ENCODE measurements at regions not wholly inside any gene's neighbourhood (a gene's known extent, or its start where the extent isn't known, plus 50 kb on each side); places are given as distances from the start of the nearest gene placed in this dataset.

DNA sequence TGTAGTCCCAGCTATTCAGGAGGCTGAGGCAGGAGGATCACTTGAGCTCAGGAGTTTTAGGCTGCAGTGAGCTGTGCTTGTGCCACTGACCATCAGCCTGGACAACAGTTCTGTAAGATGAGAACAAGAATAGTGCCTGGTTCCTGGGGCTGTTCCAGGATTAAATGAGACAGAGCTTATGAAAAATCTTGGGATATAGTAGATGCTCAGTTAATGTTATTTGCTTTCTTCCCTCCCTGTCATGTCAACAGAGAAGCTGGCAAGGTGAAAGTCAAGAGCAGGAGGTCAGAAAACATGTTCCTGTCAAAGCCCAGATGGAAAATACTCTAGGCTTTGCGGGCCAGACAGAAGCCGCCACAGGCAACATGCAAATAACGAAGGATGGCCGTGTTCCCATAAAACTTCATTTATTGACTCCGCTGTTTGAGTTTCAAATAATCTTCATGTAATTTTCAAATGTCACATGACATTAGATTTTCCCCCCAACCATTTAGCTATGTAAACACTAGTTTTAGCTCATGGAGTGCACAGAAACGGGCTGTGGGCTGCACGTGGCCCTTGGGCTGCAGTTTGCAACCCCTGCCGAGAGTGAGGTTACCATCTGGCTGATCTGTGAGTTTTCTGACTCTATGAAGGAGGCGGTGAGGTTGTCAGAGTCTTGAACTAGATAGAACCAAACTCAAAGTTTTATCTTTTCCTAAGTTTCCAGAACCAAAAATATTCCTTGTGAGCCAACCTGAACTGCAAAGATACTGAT is 63.4 kb upstream of the PMEPA1 start:
- H3K4me1 ChIP-seq (ENCODE audit: control insufficient read depth, insufficient read depth, low read length), result no peaks in the 10 kb centered on the region
- no peaks in the 10 kb centered on the region for H4K20me1 ChIP-seq (ENCODE audit: control insufficient read depth, insufficient read depth)
- no peak overlapping the region for H3K4me3 ChIP-seq
- no peak overlapping the region for H3K4me2 ChIP-seq (ENCODE audit: control insufficient read depth, insufficient read depth)
- no peak overlapping the region for H2AFZ ChIP-seq (ENCODE audit: control insufficient read depth, low read depth, low read length)
- ATAC-seq (no peak), FAIRE-seq (no peak), DNase-seq (ENCODE audit: low read depth, low spot score) (no peak)
- H3K79me2 ChIP-seq (ENCODE audit: control insufficient read depth, insufficient read depth, low read length), result no peaks in the 10 kb centered on the region
- ChIA-PET POLR2A (no interaction called here), CTCF (no interaction called here), SMC1A (ENCODE audit: uncharacterized antibody, unreplicated experiment) (interaction anchor here (0.7 to 1.3 kb wide), 3 partner anchors 11 to 94 kb away, joined by 3 read pairs; no protein-coding TSS in a partner anchor), RAD21 (ENCODE audit: unreplicated experiment) (interaction anchor here (1.4 kb wide), 1 partner anchor 93 kb away, joined by 3 read pairs; no protein-coding TSS in a partner anchor)
- no TSS peak for BruUV-seq (replicated peaks)
- TF ChIP-seq HCFC1 (IDR thresholded peaks at IDR 0.05; ENCODE audit: low read length) (no peak), CEBPB (IDR thresholded peaks at IDR 0.05; ENCODE audit: borderline replicate concordance in 1 of 2, low read depth in 2 of 2, low read length in 2 of 2) (no peak), KLF5 (IDR thresholded peaks at IDR 0.05; ENCODE audit: partially characterized antibody) (no peak), STAT3 (IDR thresholded peaks at IDR 0.05; ENCODE audit: low read depth, low read length) (no peak), JUND (IDR thresholded peaks at IDR 0.05; ENCODE audit: low read depth, low read length) (no peak), CBFB (IDR thresholded peaks at IDR 0.05; ENCODE audit: low read depth) (no peak), IKZF2 (IDR thresholded peaks at IDR 0.05) (no peak), ATF3 (IDR thresholded peaks at IDR 0.05; ENCODE audit: borderline replicate concordance, extremely low read depth, low read depth, low read length) (no peak)
- TF ChIP-seq, protein P1, sequence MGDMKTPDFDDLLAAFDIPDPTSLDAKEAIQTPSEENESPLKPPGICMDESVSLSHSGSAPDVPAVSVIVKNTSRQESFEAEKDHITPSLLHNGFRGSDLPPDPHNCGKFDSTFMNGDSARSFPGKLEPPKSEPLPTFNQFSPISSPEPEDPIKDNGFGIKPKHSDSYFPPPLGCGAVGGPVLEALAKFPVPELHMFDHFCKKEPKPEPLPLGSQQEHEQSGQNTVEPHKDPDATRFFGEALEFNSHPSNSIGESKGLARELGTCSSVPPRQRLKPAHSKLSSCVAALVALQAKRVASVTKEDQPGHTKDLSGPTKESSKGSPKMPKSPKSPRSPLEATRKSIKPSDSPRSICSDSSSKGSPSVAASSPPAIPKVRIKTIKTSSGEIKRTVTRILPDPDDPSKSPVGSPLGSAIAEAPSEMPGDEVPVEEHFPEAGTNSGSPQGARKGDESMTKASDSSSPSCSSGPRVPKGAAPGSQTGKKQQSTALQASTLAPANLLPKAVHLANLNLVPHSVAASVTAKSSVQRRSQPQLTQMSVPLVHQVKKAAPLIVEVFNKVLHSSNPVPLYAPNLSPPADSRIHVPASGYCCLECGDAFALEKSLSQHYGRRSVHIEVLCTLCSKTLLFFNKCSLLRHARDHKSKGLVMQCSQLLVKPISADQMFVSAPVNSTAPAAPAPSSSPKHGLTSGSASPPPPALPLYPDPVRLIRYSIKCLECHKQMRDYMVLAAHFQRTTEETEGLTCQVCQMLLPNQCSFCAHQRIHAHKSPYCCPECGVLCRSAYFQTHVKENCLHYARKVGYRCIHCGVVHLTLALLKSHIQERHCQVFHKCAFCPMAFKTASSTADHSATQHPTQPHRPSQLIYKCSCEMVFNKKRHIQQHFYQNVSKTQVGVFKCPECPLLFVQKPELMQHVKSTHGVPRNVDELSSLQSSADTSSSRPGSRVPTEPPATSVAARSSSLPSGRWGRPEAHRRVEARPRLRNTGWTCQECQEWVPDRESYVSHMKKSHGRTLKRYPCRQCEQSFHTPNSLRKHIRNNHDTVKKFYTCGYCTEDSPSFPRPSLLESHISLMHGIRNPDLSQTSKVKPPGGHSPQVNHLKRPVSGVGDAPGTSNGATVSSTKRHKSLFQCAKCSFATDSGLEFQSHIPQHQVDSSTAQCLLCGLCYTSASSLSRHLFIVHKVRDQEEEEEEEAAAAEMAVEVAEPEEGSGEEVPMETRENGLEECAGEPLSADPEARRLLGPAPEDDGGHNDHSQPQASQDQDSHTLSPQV (IDR thresholded peaks at IDR 0.05), result no peak
- H3K9me3 ChIP-seq (replicated peaks; ENCODE audit: control insufficient read depth, insufficient read depth, low read length), result no peaks in the 10 kb centered on the region
- H3K27ac ChIP-seq (ENCODE audit: control insufficient read depth, insufficient read depth), result no peak overlapping the region
- intact Hi-C loops (cut with micrococcal nuclease; ENCODE audit: unreplicated experiment) (no loop called here), in situ Hi-C loops (cut with MboI) (no loop called here)
- H3K9ac ChIP-seq (ENCODE audit: control insufficient read depth, insufficient read depth, low read length), result no peak overlapping the region
- H3K36me3 ChIP-seq (ENCODE audit: control insufficient read depth in 2 of 2, insufficient read depth in 2 of 2, low read length in 1 of 2), result no peaks in the 10 kb centered on the region
- no peaks in the 10 kb centered on the region for H3K27me3 ChIP-seq (replicated peaks in 1 of 2; ENCODE audit: control insufficient read depth in 2 of 2, insufficient read depth in 2 of 2, low read length in 1 of 2)
- WGBS (ENCODE audit: insufficient coverage, insufficient replicate concordance, low lambda C conversion rate, missing lambda C conversion rate), result 50% methylated on average over 9 of the region's 9 CpGs

Data from GM12878 (cell line).